PFSK-1 (cell line): ENCODE measurements at regions not wholly inside any gene's neighbourhood (a gene's known extent, or its start where the extent isn't known, plus 50 kb on each side); places are given as distances from the start of the nearest gene placed in this dataset.

Source experiments
- POLR2AphosphoS5 ChIP-seq: IDR thresholded peaks from 2 replicates; pipeline ENCODE4 v1.6.1; 2012; ENCODE audit warnings: low read depth, mild to moderate bottlenecking, control low read depth, low read length, moderate library complexity
- TAF1 ChIP-seq: IDR thresholded peaks from 2 replicates; pipeline ENCODE4 v1.6.1; 2012; ENCODE audit warnings: low read length, control low read depth, borderline replicate concordance; ENCODE audit not compliant: insufficient read depth

DNA sequence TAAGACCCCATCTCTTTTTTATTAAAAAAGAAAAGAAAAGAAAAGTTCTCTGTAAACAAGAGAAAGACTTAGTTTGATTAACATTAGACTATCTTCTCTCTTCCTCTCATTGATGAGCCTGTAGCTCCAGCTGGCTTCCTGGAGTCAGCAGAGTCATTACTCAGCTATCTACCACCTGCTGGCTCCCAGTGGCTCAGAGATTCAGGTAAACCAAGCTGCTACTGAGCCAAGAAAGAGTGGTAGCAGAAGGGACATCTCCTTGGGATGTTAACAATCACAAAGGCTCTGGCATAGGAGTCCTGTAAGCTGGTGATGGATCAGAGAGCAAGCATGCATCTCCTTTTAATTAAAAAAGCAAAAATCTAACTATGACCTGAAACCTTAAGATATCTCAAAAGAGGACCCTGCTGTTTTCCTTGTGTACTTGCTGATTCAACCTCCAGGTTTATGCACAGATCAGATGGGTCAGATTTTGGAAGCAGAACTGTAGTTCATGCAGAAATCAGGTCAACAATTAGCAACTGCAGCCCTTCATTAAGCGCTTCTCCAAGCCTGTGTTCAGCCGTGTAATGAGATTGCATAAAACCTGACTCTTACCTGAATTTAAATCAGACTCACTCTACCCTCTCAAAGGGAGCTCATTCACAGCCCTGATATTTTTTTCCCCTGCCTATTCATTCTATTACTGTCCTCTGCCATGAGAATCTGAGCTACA lies 225.8 kb downstream of the RNF152 start:
- no peak for TF ChIP-seq TAF1
- no peak for TF ChIP-seq POLR2AphosphoS5
